Hematopoietic multipotent progenitor cell treated with erythropoietin and hydrocortisone succinate and interleukin-3 and kit ligand, for 8 days (in vitro differentiated cells): ENCODE measurements at regions not wholly inside any gene's neighbourhood (a gene's known extent, or its start where the extent isn't known, plus 50 kb on each side); places are given as distances from the start of the nearest gene placed in this dataset.
"Not testable (repeated sequence)": the region's sequence is repeated elsewhere in the genome, so short reads cannot be mapped to it uniquely, and the experiment has no call there.

Experiments used
- DNase-seq: peaks from one replicate; pipeline ENCODE4 v3.0.0-alpha.2; 2015

DNA sequence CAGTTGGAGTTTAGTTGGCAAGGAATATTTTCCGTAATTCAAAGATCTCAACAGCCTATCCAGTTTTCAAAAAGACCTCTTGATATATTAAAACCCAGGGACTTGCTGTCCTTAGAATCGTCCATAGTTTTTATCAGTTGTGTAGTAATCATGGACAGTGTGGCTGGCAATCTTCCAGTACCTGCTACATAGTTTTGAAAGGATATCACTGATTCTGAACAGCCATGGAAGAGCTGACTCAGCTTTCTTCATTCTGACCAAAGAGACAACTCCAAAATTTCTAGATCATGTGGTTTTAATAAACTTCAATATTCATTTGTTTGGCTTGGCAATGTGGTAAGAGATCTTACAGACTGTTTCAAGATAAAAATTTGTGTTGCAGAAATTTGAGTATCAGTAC is 616.7 kb downstream of the TDRD15 start:
- DNase-seq = no peak

GRCh38 chr2:21746499-21746898 is 622.7 kb downstream of the TDRD15 start:
- no peak for DNase-seq

- no peak for DNase-seq
Observed at GRCh38 chr2:21748501-21748900, 624.7 kb downstream of the TDRD15 start.

- no peak for DNase-seq
Observed at GRCh38 chr2:21754164-21754788, 630.5 kb downstream of the TDRD15 start.

DNA sequence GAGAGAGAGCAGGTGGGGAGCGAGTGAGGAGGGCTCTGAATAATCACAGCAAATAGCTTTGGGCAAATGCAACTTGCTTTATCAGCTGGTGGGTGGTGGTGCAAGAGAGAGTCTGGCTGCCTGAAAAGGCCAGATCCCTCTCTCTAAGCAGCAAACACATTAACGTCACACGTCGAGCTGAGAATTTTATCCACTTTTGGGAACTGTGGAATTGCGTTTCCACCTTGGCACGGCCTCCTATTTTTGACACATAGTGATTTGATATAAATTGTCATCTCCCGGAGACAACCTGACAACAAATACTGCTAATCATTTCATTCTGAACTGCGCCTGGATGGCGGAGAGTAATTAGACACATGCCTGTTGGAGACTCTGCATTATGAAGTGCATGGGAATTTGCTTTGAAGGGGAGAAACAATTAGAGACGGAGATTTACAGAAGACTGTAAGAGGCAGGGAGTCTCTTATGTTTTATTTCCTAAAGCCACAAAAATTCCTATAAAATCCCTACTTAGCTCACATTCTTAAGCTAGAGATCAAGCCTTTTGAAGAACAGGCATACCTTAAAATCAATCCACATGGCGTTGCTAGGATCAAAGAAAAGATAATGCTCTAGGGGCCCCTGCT is 634.1 kb downstream of the TDRD15 start:
- DNase-seq = no peak

GRCh38 chr2:21759819-21760218 is 636.1 kb downstream of the TDRD15 start:
- DNase-seq = no peak

DNA sequence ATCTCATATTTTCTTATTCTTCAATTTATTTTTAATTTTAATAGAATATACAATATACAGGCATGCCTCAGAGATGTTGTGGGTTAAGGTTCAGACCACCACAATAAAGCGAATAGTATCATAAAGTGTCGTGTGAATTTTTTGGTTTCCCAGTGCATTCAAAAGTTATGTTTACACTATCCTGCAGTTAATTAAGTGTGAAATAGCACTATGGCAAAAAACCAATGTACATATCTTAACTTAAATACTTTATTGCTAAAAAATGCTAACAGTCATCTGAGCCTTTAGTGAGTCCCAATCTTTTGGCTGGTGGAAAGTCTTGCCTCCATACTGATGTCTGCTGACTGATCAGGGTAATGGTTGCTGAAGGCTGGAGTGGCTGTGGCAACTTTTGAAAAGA is 637.6 kb downstream of the TDRD15 start:
- no peak for DNase-seq

- DNase-seq = no peak
Observed at GRCh38 chr2:21763501-21763900, 639.7 kb downstream of the TDRD15 start.

GRCh38 chr2:21770787-21771186 is 647.0 kb downstream of the TDRD15 start:
- DNase-seq = no peak

GRCh38 chr2:21772624-21773023 is 648.9 kb downstream of the TDRD15 start:
- no peak for DNase-seq

DNA sequence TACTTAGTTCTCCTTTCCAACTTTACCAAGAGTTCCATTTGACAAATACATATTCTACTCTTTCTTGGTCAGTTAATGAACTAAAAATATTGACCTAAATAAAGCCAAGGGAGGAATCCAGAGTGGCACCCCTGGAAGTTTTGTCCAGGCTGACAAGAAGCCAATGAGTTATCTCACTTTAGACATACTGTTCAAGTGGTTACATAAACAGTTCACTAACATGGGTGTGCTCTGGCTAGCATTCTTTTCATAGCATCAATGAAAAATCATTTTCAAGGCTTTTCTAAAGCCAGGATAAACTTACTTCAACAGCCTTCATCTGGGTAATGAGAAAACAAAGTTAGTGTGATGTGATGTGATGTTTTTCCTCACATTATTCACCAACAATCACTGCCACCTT is 649.4 kb downstream of the TDRD15 start:
- no peak for DNase-seq

GRCh38 chr2:21774691-21775368 is 651.1 kb downstream of the TDRD15 start:
- DNase-seq = no peak

DNA sequence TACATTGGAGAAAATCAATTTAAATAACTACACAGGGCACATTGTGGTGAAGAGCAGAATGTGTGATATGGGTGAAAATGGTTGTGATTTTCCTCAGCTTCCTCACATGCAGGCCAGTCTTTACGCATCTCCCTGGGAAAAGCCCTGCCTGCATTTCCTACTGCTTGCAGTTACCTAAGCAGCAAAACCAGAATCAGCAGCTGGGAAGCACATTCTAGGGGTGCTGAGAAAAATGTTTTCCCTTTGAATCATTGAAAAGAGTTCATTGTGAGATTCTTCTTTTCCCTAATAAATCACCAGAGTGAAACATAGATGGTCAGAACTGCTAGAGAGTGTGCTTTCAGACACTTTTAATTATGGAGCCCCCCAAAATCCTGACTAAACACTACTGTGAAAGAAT is 656.0 kb downstream of the TDRD15 start:
- no peak for DNase-seq

DNA sequence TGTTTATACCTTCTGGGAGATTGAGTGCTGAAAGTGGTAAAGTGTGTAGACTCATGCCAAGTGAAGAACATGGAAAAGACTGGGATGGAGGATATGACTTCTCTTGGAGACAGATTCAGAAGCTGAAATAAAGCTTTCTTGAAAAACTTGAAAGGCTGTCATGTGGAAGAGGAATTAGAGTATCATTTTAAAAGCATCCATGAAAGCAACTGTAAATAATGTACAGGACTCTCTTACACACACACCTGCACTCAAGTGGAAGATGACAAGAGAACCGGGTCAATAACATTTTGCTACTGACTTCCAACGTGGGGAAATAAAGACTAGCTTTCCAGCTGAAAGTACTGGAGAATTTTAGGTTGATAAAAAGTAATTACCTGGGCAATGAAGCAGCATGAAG is 658.2 kb downstream of the TDRD15 start:
- DNase-seq = no peak

DNA sequence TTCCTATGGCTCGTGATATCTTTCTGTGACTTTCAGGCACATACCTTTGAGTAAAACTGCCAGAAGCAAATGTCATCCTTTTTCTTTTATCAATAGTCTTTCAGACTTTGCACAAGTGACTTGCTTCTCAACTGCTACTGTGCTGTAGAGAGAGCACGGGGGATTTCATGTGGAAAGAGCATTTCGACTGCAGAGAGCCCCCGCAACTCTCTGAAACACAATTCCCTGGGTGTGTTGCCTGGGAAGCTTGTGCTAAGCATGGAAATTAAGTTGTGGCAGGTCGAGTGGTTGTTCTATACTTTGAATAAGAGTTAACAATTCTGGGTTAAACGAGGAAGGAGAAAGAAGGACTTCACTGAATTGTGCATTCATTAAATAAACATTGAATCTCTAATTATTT is 659.1 kb downstream of the TDRD15 start:
- DNase-seq = no peak

GRCh38 chr2:21787941-21788340 is 664.2 kb downstream of the TDRD15 start:
- no peak for DNase-seq

- DNase-seq = not testable (repeated sequence)
Observed at GRCh38 chr2:21790311-21790710, 666.5 kb downstream of the TDRD15 start.

DNA sequence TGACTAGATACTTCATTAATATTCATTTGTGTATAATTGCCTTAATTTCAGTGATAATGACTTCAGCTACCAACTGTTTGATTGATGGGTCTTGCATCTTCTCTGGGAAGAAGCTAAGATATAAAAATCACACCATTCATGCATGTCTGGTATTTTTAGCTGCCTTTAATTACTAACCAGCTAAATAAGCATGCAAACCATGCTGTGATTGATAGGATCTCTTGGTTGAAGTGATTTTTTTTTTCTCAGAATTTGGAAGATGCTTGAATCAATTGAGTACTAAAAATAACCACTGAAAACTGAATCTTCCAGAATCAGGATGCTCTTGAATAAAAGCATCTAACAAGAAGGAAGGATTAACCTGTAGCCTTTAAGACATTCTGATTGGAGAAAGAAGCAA is 668.8 kb downstream of the TDRD15 start:
- no peak for DNase-seq

DNA sequence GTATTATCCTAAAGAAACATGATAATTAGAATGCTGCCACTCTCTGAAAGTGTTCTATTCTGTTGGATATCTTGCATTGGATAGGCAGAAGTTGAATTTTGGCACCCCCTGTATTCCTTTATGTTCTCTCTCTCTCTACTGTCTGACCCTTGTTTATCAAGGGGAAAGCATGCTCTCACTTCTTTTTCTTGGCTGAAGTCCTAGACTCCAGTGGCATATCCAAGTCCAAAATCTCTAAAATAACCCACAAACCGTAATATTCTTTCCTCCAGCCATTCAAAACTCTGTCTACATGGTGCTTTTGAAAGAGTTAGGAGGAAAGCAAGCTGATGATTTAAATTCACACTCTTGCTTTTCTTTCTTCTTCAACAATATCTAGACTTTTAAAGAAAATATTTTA is 669.7 kb downstream of the TDRD15 start:
- DNase-seq = no peak

- no peak for DNase-seq
Observed at GRCh38 chr2:21794611-21795010, 670.8 kb downstream of the TDRD15 start.

- no peak for DNase-seq
Observed at GRCh38 chr2:21800356-21800755, 676.6 kb downstream of the TDRD15 start.

- DNase-seq = no peak
Observed at GRCh38 chr2:21803550-21803949, 679.8 kb downstream of the TDRD15 start.

- DNase-seq = no peak
Observed at GRCh38 chr2:21804151-21804550, 680.4 kb downstream of the TDRD15 start.

DNA sequence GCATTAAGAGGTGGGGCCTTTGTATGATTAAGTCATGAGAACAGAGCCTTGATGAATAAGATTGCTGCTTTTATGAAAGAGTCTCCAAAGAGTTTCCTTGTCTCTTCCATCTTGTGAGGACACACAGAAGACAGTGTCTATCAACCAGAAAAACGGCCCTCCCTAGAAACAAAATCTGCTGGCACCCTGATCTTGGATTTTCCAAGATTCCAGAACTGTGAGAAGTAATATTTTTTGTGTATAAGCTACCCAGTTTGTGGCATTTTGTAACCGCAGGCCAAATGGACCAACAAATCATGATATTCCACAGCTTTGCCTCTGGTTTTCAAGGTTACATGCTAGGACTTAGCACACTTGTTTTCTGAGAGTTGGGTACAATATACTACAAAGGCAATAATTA is 687.8 kb downstream of the TDRD15 start:
- DNase-seq = no peak

GRCh38 chr2:21812766-21813165 is 689.0 kb downstream of the TDRD15 start:
- no peak for DNase-seq
